HCT116 (cell line): ENCODE measurements at regions not wholly inside any gene's neighbourhood (a gene's known extent, or its start where the extent isn't known, plus 50 kb on each side); places are given as distances from the start of the nearest gene placed in this dataset.

Experiments used
- ATAC-seq: fragments of 200-7000 bp; cut with Tn5 transposase; 2 replicates; pipeline ENCODE4 v1.9.1; 2020; ENCODE audit warnings: mild to moderate bottlenecking, moderate library complexity
- BruUV-seq: library from RNA; stranded (reverse); fragments of 400-500 nt; replicated peaks from 2 replicates; lab custom pipeline; 2021; lab: Mats Ljungman, UMichigan
- CTCF ChIA-PET: fragments of 300-600 bp; sonication (Branson Sonifier 250); formaldehyde crosslinking; loops from one replicate; lab custom pipeline; 2021; ENCODE audit warnings: antibody characterized with exemption; lab: Charles Lee
- POLR2A ChIA-PET: fragments of 300-600, 350-600 bp; sonication (Branson Sonifier 250); formaldehyde crosslinking; loops from one replicate; lab custom pipeline; 2021; ENCODE audit warnings: antibody characterized with exemption; lab: Charles Lee
- RAD21 ChIA-PET, 2 experiments: fragments of 300-600 bp; sonication (Branson Sonifier 250); formaldehyde crosslinking; loops; one replicate each; lab custom pipeline; 2023; ENCODE audit warnings: low total read pairs in 2 of 2; ENCODE audit not compliant: uncharacterized antibody in 2 of 2, unreplicated experiment in 2 of 2, low non-redundant PET in 1 of 2; lab: Charles Lee
- DNase-seq: peaks from one replicate; pipeline ENCODE4 v3.0.0-alpha.2; 2010; ENCODE audit warnings: low read depth, low spot score
- H2AFZ ChIP-seq: fragments of 200-600 bp; shearing (Covaris generic), sonication (generic); 2 replicates; pipeline ENCODE4 v1.6.1; 2017; ENCODE audit warnings: low read depth, mixed run types, mixed read lengths, antibody characterized with exemption, low read length; ENCODE audit not compliant: poor library complexity, severe bottlenecking
- H3K27ac ChIP-seq: 2 replicates; pipeline ENCODE4 v1.5.1; 2012; ENCODE audit warnings: low read depth, low read length
- H3K27me3 ChIP-seq: fragments of 200-600 bp; sonication (generic); 2 replicates; pipeline ENCODE4 v1.6.1; 2016; ENCODE audit warnings: mixed run types, low read length, mixed read lengths; ENCODE audit not compliant: insufficient read depth
- H3K36me3 ChIP-seq, 2 experiments: fragments of 200-500 bp in 1 of 2; fragments of 200-600 bp in 1 of 2; sonication (Bioruptor generic) in 1 of 2; sonication (generic) in 1 of 2; 2 replicates each; pipeline versions ENCODE4 v1.5.1 to v1.6.1; 2014 to 2016; ENCODE audit warnings: low read length in 2 of 2, inconsistent platforms in 1 of 2, mixed read lengths in 1 of 2, mixed run types in 1 of 2; ENCODE audit not compliant: insufficient read depth in 2 of 2, control insufficient read depth in 1 of 2
- H3K4me1 ChIP-seq, 2 experiments: fragments of 200-600 bp in 1 of 2; sonication (generic) in 1 of 2; 2 replicates each; pipeline versions ENCODE4 v1.5.1 to v1.6.1; 2012 to 2017; ENCODE audit warnings: low read length in 2 of 2, inconsistent platforms in 1 of 2, mild to moderate bottlenecking in 1 of 2, mixed read lengths in 1 of 2, mixed run types in 1 of 2, moderate library complexity in 1 of 2; ENCODE audit not compliant: insufficient read depth in 2 of 2, control insufficient read depth in 1 of 2
- H3K4me2 ChIP-seq: fragments of 200-600 bp; sonication (generic); 2 replicates; pipeline ENCODE4 v1.6.1; 2017; ENCODE audit warnings: mixed run types, low read length, mixed read lengths
- H3K4me3 ChIP-seq, 2 experiments: fragments of 200-600 bp in 1 of 2; sonication (generic) in 1 of 2; replicated peaks in 1 of 2; 2 replicates each; pipeline ENCODE4 v1.5.1; 2011 to 2016; ENCODE audit warnings: low read length in 2 of 2, control low read depth in 1 of 2, low read depth in 1 of 2, mild to moderate bottlenecking in 1 of 2, mixed read lengths in 1 of 2, mixed run types in 1 of 2
- H3K79me2 ChIP-seq: fragments of 200-600 bp; sonication (generic); 2 replicates; pipeline ENCODE4 v1.6.1; 2017; ENCODE audit warnings: mild to moderate bottlenecking, mixed run types, low read length, moderate library complexity, mixed read lengths; ENCODE audit not compliant: insufficient read depth
- H3K9ac ChIP-seq: fragments of 200-600 bp; sonication (generic); 2 replicates; pipeline ENCODE4 v1.6.1; 2016; ENCODE audit warnings: low read length, mixed read lengths
- H3K9me2 ChIP-seq: fragments of 200-600 bp; sonication (generic), shearing (Covaris generic); 2 replicates; pipeline ENCODE4 v1.6.1; 2017; ENCODE audit warnings: mixed run types, mild to moderate bottlenecking, moderate library complexity; ENCODE audit not compliant: insufficient read depth
- H3K9me3 ChIP-seq, 2 experiments: fragments of 200-500 bp in 1 of 2; fragments of 200-600 bp in 1 of 2; sonication (Bioruptor generic) in 1 of 2; sonication (generic) in 1 of 2; 2 replicates each; pipeline ENCODE4 v1.6.1; 2014 to 2017; ENCODE audit warnings: low read length in 2 of 2, mixed read lengths in 2 of 2, inconsistent platforms in 1 of 2, low read depth in 1 of 2, mild to moderate bottlenecking in 1 of 2, mixed run types in 1 of 2, moderate library complexity in 1 of 2; ENCODE audit not compliant: control insufficient read depth in 1 of 2, insufficient read depth in 1 of 2
- H4K20me1 ChIP-seq: fragments of 200-600 bp; sonication (generic), shearing (Covaris generic); 2 replicates; pipeline ENCODE4 v1.6.1; 2017; ENCODE audit warnings: mixed run types, mild to moderate bottlenecking, moderate library complexity; ENCODE audit not compliant: insufficient read depth
- ATF3 ChIP-seq: IDR thresholded peaks from 2 replicates; pipeline ENCODE4 v1.6.1; 2012
- CBX3 ChIP-seq: IDR thresholded peaks from 2 replicates; pipeline ENCODE4 v1.6.1; 2012; ENCODE audit warnings: low read depth
- EGR1 ChIP-seq: IDR thresholded peaks from 2 replicates; pipeline ENCODE4 v1.6.1; 2012; ENCODE audit warnings: low read depth
- EZH2 ChIP-seq: fragments of 200-600 bp; sonication (generic); IDR thresholded peaks from 2 replicates; pipeline ENCODE4 v1.6.1; 2017; ENCODE audit warnings: antibody characterized with exemption, mixed run types
- FOSL1 ChIP-seq: IDR thresholded peaks from 2 replicates; pipeline ENCODE4 v1.6.1; 2012; ENCODE audit warnings: low read depth
- POLR2A ChIP-seq: IDR thresholded peaks from 2 replicates; pipeline ENCODE4 v1.7.0; 2011; ENCODE audit warnings: borderline replicate concordance; ENCODE audit not compliant: insufficient read depth, insufficient read length; ENCODE audit errors: extremely low read depth
- RAD21 ChIP-seq: IDR thresholded peaks from 2 replicates; pipeline ENCODE4 v1.6.1; 2012; ENCODE audit warnings: low read depth, mild to moderate bottlenecking
- SRF ChIP-seq: IDR thresholded peaks from 2 replicates; pipeline ENCODE4 v1.6.1; 2012; ENCODE audit warnings: low read depth
- TCF7L2 ChIP-seq: IDR thresholded peaks from 2 replicates; pipeline ENCODE4 v1.7.0; 2011; ENCODE audit warnings: borderline replicate concordance, inconsistent platforms; ENCODE audit not compliant: insufficient read depth, insufficient read length; ENCODE audit errors: extremely low read depth
- ZBTB33 ChIP-seq: IDR thresholded peaks from 2 replicates; pipeline ENCODE4 v1.6.1; 2011; ENCODE audit warnings: mild to moderate bottlenecking, low read length, moderate library complexity; ENCODE audit not compliant: insufficient replicate concordance; ENCODE audit errors: extremely low read depth
- ZNF274 ChIP-seq: fragments of 200-500 bp; sonication (Bioruptor generic); IDR thresholded peaks from 2 replicates; pipeline ENCODE4 v1.6.1; 2014; ENCODE audit warnings: mild to moderate bottlenecking, low read depth, low read length, inconsistent platforms
- intact Hi-C: fragments of 100-400 bp; cut with micrococcal nuclease; formaldehyde crosslinking; loops from 2 replicates; pipeline ENCODE4 v1.10.0; 2022
- TF ChIP-seq, protein P1 (sequence below): IDR thresholded peaks from 2 replicates; pipeline ENCODE4 v1.6.1; 2012; ENCODE audit warnings: low read depth

DNA sequence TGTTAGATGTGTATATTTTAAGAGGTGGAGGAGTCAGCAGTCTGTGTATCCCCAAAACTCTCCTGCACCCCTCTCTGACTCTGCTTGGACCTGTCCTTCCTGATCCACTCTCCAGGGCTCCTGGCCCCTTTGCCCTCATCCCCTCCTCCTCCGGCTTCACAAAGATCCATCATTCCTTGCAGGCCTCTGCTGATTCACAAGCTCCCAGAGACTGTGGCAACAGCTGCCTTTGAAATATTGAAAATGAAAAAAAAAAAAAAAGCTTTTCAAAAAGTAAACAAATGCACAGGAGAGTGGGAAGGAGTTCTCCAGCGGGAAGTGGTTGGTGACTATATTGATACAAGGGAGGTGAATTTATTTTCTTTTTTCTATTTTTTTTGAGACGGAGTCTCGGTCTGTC is 330.2 kb upstream of the SULF2 start:
- no TSS peak for BruUV-seq
- ChIA-PET POLR2A (no interaction called here), CTCF (no interaction called here), RAD21 (no interaction called here)
- DNase-seq (no peak), ATAC-seq (no peak)
- Histone ChIP-seq H3K4me3 (no peak overlapping the region), H3K9me3 (no peaks in the 10 kb centered on the region), H3K27me3 (peaks cover 28% of the 10 kb centered on the region), H3K4me1 (no peaks in the 10 kb centered on the region), H3K9ac (no peak overlapping the region), H2AFZ (no peak overlapping the region), H4K20me1 (no peaks in the 10 kb centered on the region), H3K4me2 (no peak overlapping the region), H3K36me3 (no peaks in the 10 kb centered on the region), H3K9me2 (no peaks in the 10 kb centered on the region), H3K79me2 (no peaks in the 10 kb centered on the region), H3K27ac (no peak overlapping the region)
- TF ChIP-seq EZH2: no peak
- no peak for TF ChIP-seq ATF3
- TF ChIP-seq ZNF274: no peak
- TF ChIP-seq ZBTB33: no peak
- no peak for TF ChIP-seq CBX3
- TF ChIP-seq EGR1: no peak
- intact Hi-C loops: no loop called here

DNA sequence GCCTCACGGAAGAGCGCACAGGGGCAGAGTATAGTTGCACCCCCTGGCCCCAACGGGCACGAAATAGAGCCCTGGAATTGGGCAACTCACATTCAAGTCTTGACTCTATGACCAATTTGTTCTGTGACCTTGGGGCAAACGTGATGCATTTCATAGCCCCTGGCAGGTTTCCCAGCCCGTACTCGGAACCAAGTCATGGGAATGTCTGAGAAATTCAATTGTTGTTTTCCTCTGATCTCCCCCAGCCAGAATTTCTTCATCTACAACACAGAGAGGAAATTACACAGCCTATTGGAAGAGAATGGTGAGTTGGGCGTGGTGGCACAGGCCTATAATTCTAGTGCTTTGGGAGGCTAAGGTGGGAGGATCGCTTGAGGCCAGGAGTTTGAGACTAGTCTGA is 322.3 kb upstream of the SULF2 start:
- H3K4me2 ChIP-seq: no peak overlapping the region
- CTCF ChIA-PET: no interaction called here
- POLR2A ChIA-PET: no interaction called here

More for the DNA sequence above, 322.3 kb upstream of the SULF2 start:
- DNase-seq (no peak), ATAC-seq (no peak)
- Histone ChIP-seq H3K4me3 (no peak overlapping the region), H3K27me3 (peaks cover 30% of the 10 kb centered on the region), H3K27ac (no peak overlapping the region), H3K9me3 (no peaks in the 10 kb centered on the region; a peak in 1 of 4 replicates), H3K9me2 (no peaks in the 10 kb centered on the region), H3K9ac (no peak overlapping the region), H3K79me2 (no peaks in the 10 kb centered on the region), H2AFZ (no peak overlapping the region), H3K36me3 (no peaks in the 10 kb centered on the region), H4K20me1 (no peaks in the 10 kb centered on the region), H3K4me1 (no peaks in the 10 kb centered on the region)
- TF ChIP-seq, protein P1, sequence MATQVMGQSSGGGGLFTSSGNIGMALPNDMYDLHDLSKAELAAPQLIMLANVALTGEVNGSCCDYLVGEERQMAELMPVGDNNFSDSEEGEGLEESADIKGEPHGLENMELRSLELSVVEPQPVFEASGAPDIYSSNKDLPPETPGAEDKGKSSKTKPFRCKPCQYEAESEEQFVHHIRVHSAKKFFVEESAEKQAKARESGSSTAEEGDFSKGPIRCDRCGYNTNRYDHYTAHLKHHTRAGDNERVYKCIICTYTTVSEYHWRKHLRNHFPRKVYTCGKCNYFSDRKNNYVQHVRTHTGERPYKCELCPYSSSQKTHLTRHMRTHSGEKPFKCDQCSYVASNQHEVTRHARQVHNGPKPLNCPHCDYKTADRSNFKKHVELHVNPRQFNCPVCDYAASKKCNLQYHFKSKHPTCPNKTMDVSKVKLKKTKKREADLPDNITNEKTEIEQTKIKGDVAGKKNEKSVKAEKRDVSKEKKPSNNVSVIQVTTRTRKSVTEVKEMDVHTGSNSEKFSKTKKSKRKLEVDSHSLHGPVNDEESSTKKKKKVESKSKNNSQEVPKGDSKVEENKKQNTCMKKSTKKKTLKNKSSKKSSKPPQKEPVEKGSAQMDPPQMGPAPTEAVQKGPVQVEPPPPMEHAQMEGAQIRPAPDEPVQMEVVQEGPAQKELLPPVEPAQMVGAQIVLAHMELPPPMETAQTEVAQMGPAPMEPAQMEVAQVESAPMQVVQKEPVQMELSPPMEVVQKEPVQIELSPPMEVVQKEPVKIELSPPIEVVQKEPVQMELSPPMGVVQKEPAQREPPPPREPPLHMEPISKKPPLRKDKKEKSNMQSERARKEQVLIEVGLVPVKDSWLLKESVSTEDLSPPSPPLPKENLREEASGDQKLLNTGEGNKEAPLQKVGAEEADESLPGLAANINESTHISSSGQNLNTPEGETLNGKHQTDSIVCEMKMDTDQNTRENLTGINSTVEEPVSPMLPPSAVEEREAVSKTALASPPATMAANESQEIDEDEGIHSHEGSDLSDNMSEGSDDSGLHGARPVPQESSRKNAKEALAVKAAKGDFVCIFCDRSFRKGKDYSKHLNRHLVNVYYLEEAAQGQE: no peak
- TF ChIP-seq SRF (no peak), RAD21 (no peak), POLR2A (no peak), CBX3 (no peak), TCF7L2 (no peak), FOSL1 (no peak)
- RAD21 ChIA-PET: no interaction called here
- no TSS peak for BruUV-seq
- intact Hi-C loops: no loop called here
